Hematopoietic multipotent progenitor cell treated with erythropoietin and hydrocortisone succinate and interleukin-3 and kit ligand, for 6 days (in vitro differentiated cells): ENCODE measurements at regions not wholly inside any gene's neighbourhood (a gene's known extent, or its start where the extent isn't known, plus 50 kb on each side); places are given as distances from the start of the nearest gene placed in this dataset.

Experiments used
- DNase-seq: peaks from one replicate; pipeline ENCODE4 v3.0.0-alpha.2; 2015

DNA sequence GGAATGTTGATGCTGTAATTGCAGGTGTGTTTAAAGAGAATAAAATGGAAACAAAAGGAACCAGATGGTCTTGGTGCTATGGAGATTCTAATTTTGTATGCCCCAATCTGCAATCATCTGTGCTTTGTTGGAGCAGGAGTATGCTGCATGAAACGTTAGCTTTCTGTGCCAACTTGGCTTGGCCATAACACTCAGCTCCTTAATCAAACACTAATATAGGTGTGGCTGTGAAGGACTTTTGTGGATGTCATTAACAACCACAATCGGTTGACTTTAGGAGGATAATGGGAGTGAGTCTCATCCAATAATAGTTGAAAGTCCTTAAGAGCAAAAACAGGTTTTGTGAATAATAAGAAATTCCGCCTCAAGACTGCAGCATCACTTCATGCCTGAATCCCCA lies 399.2 kb downstream of the NLGN4X start:
- DNase-seq, result no peak

DNA sequence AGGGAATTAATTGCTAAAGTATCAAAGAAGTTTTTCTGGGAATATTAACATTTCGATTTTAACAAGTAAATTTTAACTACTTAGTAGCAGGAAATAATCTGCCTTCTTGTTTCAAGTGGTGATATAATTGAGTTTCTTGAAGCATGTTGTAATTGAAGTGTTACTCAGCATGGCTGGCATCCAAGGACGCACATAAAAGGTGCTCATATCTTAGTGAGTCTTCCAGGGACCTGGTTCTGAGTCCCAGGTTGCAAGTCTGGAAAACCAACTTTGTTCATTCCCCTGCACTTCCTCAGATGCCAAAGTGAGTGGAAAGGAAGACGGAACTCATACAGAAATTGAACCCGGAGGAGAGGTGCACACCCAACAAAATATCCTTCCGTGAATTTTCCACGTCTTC lies 399.6 kb downstream of the NLGN4X start:
- DNase-seq, result no peak

DNA sequence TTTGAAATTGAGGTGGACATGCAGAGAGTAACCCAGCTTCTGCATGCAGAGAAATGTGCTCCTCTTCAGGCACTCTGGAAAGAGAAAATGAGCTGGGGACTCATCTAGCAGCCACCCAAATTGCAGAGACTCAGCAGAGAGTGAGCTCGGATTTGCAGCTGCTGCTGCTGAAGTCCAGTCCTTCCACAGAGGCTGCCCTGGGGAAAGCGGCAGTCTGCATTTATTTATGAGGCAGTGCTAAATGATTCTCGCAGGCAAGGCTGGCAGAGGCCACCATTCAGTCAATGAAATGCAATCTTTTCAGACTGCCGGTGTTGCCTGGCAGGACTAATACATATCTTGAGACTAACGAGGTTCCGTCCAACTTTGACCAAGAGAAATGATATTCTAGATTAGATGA lies 404.8 kb downstream of the NLGN4X start:
- DNase-seq, result no peak

DNA sequence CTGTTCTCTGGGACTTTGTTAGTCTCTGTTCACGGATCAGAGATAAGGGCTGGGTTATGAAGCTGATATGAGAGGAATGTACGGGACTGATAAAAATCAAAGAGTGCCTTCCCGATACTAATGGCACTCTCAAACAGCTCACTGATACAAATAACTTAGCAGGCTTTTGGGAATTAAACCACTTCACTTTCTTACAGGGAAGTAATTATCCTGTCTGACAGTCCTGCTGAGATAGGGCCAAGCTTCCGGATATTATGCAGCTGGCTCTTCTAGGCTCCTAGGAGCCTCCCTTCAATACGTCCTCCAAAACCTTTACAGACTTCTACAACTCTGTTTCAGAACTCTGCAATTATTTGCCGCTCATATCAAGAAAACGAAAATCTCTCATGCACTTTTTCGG lies 418.0 kb downstream of the NLGN4X start:
- DNase-seq, result no peak

DNA sequence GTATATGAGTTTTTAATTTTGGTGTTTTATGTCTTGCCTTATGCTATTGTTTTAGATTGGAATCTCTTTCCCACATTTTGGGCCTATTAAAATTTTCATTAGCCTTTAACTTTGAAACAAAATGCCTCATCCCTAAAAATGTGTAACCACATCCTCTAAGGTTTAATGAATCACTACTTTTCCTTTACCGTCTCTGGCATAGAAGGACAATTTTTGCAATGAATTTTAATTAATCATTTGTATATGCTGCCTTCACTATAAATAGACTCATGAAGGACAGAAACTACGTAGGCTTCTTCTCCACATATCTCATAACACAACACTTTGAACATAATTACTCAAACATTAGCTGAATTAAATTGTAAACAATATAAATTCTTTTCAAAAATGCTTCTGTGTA lies 421.5 kb downstream of the NLGN4X start:
- DNase-seq, result no peak

DNA sequence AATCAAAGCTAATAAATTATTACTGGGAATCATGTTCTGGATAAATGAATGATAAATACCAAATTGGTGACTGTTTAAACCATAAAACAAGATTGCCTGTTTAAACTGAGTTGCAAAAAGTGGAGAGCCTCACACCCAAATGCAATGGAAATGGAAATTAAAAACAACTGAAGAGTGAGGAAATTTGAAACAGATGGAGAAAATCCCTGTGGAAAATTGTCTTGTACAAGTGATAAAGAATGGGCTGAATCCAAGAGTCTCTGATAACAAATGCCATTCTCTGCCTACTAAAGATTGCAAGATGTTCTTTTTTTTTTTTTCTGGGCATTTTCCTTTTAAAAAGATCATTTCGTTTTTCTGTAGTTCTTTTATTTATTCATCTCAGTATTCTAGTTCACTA lies 426.3 kb downstream of the NLGN4X start:
- no peak for DNase-seq

DNA sequence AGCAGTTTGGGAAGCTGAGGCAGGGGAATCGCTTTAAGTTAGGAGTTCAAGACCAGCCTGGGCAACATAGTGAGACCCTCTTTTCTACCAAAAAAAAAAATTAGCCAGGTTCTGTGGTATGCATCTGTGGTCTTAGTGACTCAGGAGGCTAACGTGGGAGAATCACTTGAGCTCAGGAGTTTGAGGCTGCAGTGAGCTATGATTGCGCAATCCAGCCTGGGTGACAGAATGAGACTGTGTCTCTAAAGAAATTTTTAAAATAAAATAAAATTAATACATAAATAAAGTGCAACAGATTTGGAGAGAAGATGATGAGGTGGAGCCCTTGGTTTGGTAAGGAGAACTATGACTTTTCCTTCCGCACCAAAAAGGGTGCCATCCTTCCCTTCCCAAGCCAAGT lies 436.9 kb downstream of the NLGN4X start:
- no peak for DNase-seq

DNA sequence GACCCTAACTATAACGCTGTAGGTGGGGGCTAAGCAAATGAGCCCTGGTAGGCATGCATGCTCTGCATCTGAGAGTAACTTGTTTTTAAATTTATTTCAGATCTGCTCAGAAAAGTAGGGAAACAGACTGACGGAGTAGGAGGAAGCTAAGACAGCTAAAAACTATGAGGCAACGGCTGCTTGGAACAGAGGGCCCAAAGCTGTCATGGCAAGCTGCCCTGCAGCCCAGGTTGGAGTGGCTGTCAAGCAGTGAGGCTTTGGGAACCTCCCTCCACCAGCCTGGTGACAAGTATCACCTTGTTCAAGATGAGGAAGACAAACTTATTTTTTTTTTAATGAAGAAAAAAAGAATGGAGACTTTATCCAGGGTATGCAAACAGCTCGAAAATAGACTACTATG lies 439.8 kb downstream of the NLGN4X start:
- DNase-seq, result no peak

DNA sequence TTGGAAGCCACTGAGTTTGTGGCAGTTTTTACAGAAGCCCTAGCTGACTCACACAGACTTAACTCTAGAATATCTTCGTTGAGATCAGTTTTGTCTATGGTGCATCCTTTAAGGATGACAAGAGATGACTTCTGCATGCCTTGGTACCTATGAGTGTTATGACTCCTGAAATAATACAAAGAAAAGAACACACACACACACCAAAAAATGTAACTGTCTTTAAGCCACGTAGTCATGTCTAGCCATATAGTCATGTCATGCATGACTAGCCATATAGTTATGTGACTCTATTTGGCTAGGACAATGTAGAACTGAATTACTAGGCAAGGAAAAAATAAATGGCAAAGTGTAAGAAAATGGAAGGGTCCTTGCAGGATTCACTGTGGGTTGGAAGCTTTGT lies 447.8 kb downstream of the NLGN4X start:
- DNase-seq, result no peak

DNA sequence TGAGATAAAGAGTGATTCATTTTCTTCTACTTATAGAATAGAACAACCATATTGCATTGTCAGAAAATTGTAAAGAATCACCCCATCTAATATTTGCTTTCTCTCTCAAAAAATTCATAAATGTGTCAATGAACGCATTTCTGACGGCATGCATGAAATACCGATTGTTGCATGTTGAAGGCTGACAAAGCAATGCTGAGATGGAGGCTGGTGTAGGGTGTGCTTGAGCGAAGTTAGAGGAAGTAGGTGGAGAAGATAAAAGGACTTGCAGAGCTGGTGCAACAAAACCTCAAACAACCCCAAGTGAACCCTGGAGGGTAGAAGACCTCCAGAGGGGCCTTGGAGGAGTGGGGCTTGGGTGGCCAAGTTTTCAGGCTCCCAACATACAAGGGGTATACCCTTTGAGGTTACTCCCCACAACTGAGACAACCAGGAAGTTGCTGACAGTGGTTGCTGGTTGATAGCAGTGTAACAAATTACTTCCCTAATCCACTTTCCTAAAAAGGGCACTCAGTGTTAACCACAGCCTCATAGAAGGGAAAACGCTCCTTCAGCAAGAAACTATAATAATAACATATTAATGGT lies 452.7 kb downstream of the NLGN4X start:
- peak; percentile 50 for DNase-seq

DNA sequence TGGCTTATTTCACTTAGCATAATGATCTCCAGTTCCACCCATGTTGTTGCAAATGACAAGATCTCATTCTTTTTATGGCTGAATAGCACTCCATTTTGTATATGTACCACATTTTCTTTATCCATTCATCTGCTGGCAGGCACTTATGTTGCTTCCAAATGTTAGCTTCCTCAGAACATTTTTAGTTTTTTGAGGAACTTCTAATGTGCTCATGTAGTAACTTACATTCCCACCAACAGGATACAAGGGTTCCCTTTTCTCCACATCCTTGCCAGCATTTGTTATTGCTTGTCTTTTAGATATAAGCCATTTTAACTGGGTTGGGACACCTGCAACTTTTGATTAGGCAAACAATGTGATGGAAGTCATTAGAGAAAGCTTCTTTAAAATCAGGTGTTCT lies 454.2 kb downstream of the NLGN4X start:
- DNase-seq, result no peak

DNA sequence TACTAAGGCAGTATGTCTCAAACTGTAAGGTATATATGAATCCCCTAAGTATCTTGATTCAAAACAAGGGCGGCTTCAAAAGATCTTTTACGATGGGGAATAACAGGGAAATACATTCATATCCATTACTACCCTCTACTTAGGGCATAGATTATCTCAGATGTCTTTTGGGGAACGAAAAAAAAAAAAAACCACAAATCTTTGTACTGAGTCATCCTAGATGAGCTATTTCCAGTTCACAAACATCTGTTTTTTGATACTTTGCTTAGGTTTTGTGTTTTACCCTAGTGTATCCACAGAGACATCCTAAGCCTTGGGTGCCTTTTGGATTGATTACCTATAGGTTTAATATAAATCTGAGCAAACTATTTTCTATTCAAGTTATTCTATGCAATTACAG lies 457.2 kb downstream of the NLGN4X start:
- no peak for DNase-seq

DNA sequence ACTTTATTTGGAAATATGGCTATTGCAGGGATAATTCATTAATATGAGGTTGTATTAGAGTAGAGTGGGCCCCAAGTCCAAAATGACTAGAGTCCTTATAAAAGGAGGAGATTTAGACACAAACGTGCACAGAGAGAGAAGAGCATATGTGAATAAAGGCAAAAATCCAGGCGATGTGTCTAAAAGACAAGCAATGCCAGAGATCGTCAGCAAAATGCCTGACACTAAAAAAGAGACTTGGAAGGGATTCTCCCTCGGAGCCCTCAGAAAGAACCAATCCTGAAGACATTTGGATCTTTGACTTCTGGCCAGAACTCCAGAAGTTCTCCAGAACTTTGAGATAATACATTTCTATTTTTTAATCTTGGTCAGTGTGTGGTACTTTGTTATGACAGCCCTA lies 472.1 kb downstream of the NLGN4X start:
- no peak for DNase-seq

DNA sequence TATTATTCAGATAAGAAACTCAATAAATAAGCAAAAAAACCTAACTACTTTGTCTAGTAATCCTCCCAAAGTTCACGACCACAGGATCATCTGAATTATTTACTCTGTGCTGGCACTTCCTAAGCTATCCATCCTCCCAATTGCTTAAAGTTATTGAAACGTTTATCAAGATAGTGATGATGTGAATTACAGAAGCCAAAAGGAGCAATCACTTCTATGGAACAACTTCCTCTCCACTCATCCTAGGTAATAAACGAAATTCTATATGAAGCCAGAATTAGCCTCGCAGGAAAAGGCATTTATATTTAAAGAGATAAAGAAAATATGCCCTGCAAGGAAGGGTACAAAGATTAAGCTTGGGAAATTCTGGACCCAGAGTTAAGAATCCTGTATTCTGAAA lies 475.4 kb downstream of the NLGN4X start:
- DNase-seq, result no peak

DNA sequence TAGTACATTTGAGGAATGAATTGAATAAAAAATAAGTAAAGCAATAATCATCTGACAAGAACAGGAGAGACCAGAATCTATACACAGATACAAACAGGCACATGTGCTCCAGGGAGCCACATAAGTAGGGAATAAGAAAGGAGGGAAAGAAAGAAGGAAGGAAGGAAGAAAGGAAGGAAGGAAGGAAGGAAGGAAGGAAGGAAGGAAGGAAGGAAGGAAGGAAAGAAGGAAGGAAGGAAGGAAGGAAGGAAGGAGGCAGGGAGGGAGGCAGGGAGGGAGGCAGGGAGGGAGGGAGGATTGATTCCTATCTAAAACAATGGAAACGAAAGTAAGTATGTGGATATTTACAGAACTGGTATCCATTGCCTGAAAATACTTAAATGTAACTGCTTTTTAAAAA lies 475.8 kb downstream of the NLGN4X start:
- DNase-seq, result no peak

DNA sequence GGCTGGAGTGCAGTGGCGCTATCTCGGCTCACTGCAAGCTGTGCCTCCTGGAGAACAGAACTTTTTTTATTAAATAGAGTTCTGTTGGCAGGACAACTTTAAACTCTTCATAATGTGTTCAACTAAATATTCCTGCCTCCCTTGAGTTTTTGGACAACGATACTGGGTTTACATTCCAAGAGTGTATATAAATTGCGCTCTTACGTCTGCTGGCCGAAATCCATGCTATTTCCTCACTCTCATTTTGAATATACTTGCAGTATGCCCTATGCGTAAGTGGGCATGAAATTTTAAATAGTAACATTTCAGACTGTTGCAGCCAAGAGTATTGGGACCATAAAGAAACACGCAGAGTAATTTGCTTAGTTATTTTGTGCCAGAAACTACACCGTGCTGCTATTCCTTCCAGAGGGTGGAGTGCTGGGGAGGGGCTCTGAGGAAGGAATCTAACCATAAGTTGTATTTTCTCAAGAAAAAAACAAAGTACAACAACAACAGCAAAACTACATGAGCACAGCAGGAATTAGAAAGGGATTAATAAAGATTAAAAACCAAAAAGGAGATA lies 480.0 kb downstream of the NLGN4X start:
- DNase-seq, result no peak

DNA sequence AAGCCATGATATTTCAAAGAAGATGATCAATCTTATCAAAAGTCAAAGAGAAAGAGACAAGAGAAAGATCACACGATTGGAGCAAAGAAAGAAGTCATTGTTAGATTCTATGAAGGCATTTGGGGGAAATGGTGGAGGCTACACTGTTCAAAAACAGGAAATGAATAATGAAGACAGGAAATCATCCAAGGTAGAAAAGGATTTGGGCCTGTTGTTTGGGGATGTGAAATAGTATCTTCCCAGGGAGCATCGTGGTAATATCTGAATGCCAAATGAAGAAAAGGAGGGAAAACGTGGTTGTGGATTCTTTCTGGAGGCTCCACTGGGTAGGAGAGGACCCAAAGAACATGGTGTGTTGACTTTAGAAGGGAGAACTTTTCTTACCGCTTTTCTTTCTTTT lies 482.4 kb downstream of the NLGN4X start:
- DNase-seq, result no peak

DNA sequence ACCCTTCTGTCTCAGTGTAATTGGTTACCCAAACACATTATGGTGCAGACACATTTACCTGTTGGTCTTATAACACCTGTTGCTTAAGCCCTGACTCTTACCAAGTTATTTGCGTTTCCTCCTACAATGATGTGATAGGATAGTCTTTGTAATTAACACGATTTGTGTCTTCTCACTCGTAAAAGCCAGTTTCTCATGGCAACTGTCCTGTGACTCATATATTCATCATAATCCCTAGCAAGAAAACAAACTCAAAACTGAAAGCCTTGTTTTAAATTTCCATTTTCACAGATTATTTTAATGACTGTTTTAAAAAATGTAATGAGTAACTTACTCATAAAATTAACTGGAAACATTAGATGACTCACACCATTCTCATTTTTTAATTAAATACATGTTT lies 495.2 kb downstream of the NLGN4X start:
- no peak for DNase-seq

DNA sequence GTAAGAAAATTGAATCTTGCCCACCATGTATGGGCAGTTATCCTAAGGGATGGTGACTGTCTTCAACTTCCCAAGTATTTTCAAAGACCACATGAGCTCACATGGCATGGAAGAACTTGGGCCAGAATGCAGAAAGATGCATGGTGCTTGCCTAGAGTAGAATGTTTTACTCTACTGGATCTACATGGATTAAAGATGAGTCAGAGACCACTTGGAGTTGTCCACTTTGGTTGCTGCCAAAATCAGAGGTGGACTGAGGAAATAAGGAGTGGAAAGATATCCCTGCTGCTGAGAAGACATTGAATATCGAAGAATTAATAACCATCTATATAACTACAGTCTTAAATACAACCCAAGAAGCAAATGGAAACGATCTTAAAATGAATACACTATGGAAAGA lies 498.1 kb downstream of the NLGN4X start:
- no peak for DNase-seq

DNA sequence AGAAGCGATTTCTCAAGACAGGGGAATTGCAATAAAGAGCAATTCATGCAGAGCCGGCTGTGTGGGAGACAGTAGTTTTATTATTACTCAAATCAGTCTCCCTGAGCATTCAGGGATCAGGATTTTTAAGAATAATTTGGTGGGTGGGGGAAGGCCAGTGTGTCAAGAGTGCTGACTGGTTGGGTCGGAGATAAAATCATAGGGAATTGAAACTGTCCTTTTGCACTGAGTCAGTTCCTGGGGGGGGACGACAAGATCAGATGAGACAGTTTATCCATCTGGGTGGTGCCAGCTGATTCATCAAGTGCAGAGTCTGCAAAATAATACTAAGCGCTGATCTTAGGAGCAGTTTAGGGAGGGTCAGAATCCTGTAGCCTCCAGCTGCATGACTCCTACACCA lies 502.4 kb downstream of the NLGN4X start:
- DNase-seq, result no peak

DNA sequence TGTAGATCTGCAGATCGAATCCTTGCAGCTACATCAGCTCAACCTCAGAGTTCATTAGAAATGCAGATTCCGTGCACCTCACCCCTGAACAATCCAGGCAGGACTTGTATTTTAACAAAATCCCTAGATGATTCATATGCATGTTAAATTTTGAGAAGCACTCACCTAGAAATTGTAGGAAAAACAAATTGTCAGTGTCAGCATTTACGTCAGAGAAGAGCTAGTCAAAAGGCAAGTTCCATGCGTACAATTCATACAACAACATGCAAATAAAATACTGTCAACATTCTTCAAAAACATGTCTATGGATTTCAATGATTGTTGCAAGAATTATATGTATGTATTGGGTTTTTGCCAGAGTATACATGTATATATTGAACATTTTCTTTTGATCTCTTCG lies 504.5 kb downstream of the NLGN4X start:
- DNase-seq, result no peak

DNA sequence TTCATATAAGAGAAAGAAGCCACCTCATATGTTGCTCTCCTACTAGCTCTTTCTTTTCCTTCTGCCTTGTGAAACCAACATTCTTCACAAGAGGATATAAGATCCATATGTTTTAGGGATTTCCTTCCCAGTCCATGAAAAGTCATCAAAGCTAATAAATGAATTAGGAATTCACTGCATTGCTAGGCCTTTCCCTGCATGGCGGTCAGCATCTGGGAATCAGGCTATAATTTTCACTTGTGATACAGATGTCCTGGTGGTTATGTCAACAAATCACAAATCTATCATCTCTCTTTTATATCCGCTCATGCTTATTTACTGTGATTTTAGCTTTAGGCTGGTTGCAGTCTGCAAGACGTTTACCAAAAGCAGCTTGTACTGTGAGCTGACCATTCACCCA lies 510.0 kb downstream of the NLGN4X start:
- DNase-seq, result no peak

DNA sequence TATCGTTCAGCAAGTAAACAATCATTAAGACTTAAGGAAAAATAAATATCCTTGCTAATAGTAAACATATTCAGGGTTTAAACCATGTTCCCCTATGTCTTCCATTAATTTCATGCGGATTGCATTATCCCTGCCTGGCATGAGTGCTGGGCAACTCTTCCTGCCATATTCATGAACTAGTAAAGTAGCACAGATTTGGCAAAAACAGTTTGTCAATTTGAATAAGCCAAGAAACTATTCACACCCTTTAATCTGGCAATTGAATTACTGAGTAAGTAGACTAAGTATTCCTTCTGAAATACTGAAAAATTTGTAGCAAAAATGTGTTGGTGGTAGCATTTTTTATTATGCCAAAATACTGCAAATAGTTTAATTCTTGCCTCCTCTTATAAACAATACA lies 512.0 kb downstream of the NLGN4X start:
- DNase-seq, result no peak

DNA sequence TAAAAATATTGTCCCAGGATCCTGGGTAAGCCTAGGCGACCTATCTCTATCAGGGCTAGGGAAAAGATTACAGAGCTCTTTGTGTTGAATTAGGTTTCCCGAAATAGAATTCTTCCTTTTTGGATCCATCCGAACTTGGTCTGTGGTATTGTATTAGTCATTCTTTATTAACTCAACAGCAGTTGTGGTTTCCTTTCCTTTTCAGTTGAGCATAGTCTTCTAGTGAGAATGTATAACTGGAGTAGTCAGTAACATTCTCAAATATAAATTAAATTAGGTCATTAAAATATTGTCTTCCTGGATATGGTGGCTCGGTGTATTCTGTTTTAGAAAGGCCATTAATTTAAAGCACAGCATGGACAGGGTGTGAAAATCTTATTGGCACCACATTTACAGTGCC lies 520.4 kb downstream of the NLGN4X start:
- no peak for DNase-seq

DNA sequence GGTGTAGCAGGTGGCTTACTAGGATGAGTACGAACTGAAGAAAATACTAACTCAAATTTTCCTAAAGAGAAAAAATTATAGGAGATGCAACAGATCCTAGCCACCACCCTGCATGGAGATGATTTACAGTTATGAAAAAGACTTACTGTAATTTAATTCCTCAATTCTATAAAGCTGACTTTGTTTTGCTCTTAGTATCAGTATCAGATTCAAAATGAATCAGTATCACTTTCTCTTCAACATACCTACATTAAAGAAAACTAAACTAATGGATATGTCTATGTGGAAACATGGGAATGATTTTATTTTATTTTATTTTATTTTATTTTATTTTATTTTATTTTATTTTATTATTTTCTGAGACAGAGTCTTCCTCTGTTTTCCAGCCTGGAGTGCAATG lies 525.8 kb downstream of the NLGN4X start:
- DNase-seq, result no peak

DNA sequence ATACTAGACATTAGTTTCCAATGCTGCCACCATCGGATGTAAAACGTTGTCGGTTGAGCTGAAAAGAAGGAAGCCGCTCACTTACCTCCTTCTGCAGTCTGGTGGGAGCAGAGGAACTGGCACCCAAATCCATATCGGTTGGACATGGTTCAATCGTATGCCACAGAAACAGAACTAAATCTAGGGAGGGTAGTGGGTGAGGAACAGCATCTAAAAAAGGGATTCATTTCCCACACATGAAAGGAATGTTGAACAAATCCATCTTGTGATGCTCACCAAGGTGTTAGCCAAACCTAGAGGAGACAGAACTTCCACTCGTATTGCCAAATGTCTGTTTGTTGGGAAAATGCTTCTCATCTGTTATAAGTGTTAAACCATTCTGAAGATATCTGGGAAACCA lies 532.7 kb downstream of the NLGN4X start:
- no peak for DNase-seq
